ENCODE measurements at regions not wholly inside any gene's neighbourhood (a gene's known extent, or its start where the extent isn't known, plus 50 kb on each side); places are given as distances from the start of the nearest gene placed in this dataset.

GRCh38 chr7:16357474-16357873 lies 63.9 kb downstream of the CRPPA start:
- DNase-seq (ENCODE audit: low read depth): no peak
- no peak for TF ChIP-seq CTCF (IDR thresholded peaks at IDR 0.05; ENCODE audit: insufficient read depth, low read depth, low read length, missing control alignments)
- H3K4me3 ChIP-seq (ENCODE audit: low read length): no peak overlapping the region

- DNase-seq (ENCODE audit: low read depth): no peak
- H3K4me3 ChIP-seq (ENCODE audit: low read length): no peak overlapping the region
- TF ChIP-seq CTCF (IDR thresholded peaks at IDR 0.05; ENCODE audit: insufficient read depth, low read depth, low read length, missing control alignments): no peak
These were observed 64.9 kb downstream of the CRPPA start for GRCh38 chr7:16356301-16356958.

GRCh38 chr7:16354573-16354972 lies 66.8 kb downstream of the CRPPA start:
- TF ChIP-seq CTCF (IDR thresholded peaks at IDR 0.05; ENCODE audit: insufficient read depth, low read depth, low read length, missing control alignments): no peak
- H3K4me3 ChIP-seq (ENCODE audit: low read length): no peak overlapping the region
- DNase-seq (ENCODE audit: low read depth): no peak

- no peak for TF ChIP-seq CTCF (IDR thresholded peaks at IDR 0.05; ENCODE audit: insufficient read depth, low read depth, low read length, missing control alignments)
- no peak overlapping the region for H3K4me3 ChIP-seq (ENCODE audit: low read length)
- DNase-seq (ENCODE audit: low read depth): no peak
These were observed 68.1 kb downstream of the CRPPA start for GRCh38 chr7:16353226-16353625.

GRCh38 chr7:16350634-16351033 lies 70.7 kb downstream of the CRPPA start:
- DNase-seq (ENCODE audit: low read depth): no peak
- no peak for TF ChIP-seq CTCF (IDR thresholded peaks at IDR 0.05; ENCODE audit: insufficient read depth, low read depth, low read length, missing control alignments)
- H3K4me3 ChIP-seq (ENCODE audit: low read length): no peak overlapping the region

- no peak overlapping the region for H3K4me3 ChIP-seq (ENCODE audit: low read length)
- TF ChIP-seq CTCF (IDR thresholded peaks at IDR 0.05; ENCODE audit: insufficient read depth, low read depth, low read length, missing control alignments): no peak
These were observed 73.1 kb downstream of the CRPPA start for GRCh38 chr7:16348251-16348650.

GRCh38 chr7:16347827-16348192 lies 73.5 kb downstream of the CRPPA start:
- H3K4me3 ChIP-seq (ENCODE audit: low read length): no peak overlapping the region
- no peak for TF ChIP-seq CTCF (IDR thresholded peaks at IDR 0.05; ENCODE audit: insufficient read depth, low read depth, low read length, missing control alignments)

More at GRCh38 chr7:16348251-16348650, 73.1 kb downstream of the CRPPA start:
- no peak for DNase-seq (ENCODE audit: low read depth)

More at GRCh38 chr7:16347827-16348192, 73.5 kb downstream of the CRPPA start:
- DNase-seq (ENCODE audit: low read depth): no peak
